Activated CD8-positive, alpha-beta memory T cell treated with anti-CD3 and anti-CD28 coated beads, Interleukin-2, amount 10 ng/mL, durations not matched to agents 7 days and 5 days (primary cell): ENCODE measurements at regions not wholly inside any gene's neighbourhood (a gene's known extent, or its start where the extent isn't known, plus 50 kb on each side); places are given as distances from the start of the nearest gene placed in this dataset.
"Not testable (repeated sequence)": the region's sequence is repeated elsewhere in the genome, so short reads cannot be mapped to it uniquely, and the experiment has no call there.

ENCODE experiments used
- ATAC-seq: fragments of 150-1000 bp; cut with Tn5 transposase; one replicate; pipeline ENCODE4 v1.10.0; 2021; ENCODE audit warnings: moderate library complexity
- CTCF ChIA-PET: fragments of 350-600 bp; sonication (Branson Sonifier 250); formaldehyde crosslinking; loops from one replicate; lab custom pipeline; 2021; ENCODE audit warnings: antibody characterized with exemption; lab: Charles Lee
- DNase-seq: peaks from one replicate; pipeline ENCODE4 v3.0.0-alpha.2; 2020
- H3K27ac Mint-ChIP-seq: one replicate; pipeline ENCODE4 v1.8.0; 2021; ENCODE audit warnings: mild to moderate bottlenecking, mixed read lengths
- H3K27me3 Mint-ChIP-seq: one replicate; pipeline ENCODE4 v1.8.0; 2021; ENCODE audit warnings: mixed read lengths
- H3K36me3 Mint-ChIP-seq: one replicate; pipeline ENCODE4 v1.8.0; 2021; ENCODE audit warnings: mild to moderate bottlenecking, mixed read lengths
- H3K4me1 Mint-ChIP-seq: one replicate; pipeline ENCODE4 v1.8.0; 2021; ENCODE audit warnings: mixed read lengths
- H3K4me3 Mint-ChIP-seq: one replicate; pipeline ENCODE4 v1.8.0; 2021; ENCODE audit warnings: mild to moderate bottlenecking, moderate library complexity, mixed read lengths
- H3K9me3 Mint-ChIP-seq: one replicate; pipeline ENCODE4 v1.8.0; 2022; ENCODE audit warnings: low read depth, mixed read lengths

GRCh38 chr16:6725634-6726331, 606.9 kb upstream of the RBFOX1 start:
- Mint-ChIP-seq H3K9me3 (peaks cover 3% of the 10 kb centered on the region), H3K4me1 (no peaks in the 10 kb centered on the region), H3K4me3 (no peak overlapping the region), H3K36me3 (no peaks in the 10 kb centered on the region), H3K27ac (no peak overlapping the region), H3K27me3 (no peaks in the 10 kb centered on the region)
- CTCF ChIA-PET = interaction anchor here (0.6 kb wide), 1 partner anchor 84 kb away, joined by 3 read pairs; no protein-coding TSS in a partner anchor
- DNase-seq = no peak
- ATAC-seq = no peak

GRCh38 chr16:6725206-6725605, 607.4 kb upstream of the RBFOX1 start:
- H3K4me3 Mint-ChIP-seq, CTCF ChIA-PET, ATAC-seq: not testable (repeated sequence)

DNA sequence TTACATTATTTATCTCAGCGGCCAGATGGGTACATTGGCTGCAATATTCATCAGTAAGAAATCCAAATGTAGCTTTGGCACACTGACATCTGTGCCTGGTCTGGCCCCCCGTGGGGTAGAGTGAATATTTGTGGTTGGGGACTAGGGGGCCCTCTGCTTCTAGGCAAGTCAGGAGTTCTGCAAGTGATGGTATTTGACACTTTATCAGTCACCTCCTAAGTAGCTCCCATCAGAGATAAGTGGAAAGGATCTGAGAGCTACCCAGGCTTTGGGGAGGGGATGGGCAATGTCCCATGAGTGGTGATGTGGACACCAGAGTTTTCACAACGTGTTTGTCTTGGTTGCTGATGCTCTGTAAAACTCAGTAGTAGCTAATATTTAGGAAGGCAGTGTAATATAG, 609.9 kb upstream of the RBFOX1 start:
- Mint-ChIP-seq H3K27me3 (no peaks in the 10 kb centered on the region), H3K27ac (no peak overlapping the region), H3K4me1 (no peaks in the 10 kb centered on the region), H3K9me3 (peaks cover 4% of the 10 kb centered on the region), H3K4me3 (no peak overlapping the region), H3K36me3 (no peaks in the 10 kb centered on the region)
- CTCF ChIA-PET = no interaction called here
- ATAC-seq (no peak), DNase-seq (no peak)

More at GRCh38 chr16:6725206-6725605, 607.4 kb upstream of the RBFOX1 start:
- H3K9me3 Mint-ChIP-seq, H3K4me1 Mint-ChIP-seq, H3K36me3 Mint-ChIP-seq, H3K27ac Mint-ChIP-seq, H3K27me3 Mint-ChIP-seq, DNase-seq: not testable (repeated sequence)

GRCh38 chr16:6714510-6714909, 618.1 kb upstream of the RBFOX1 start:
- peaks cover 21% of the 10 kb centered on the region for H3K9me3 Mint-ChIP-seq
- no peak overlapping the region for H3K4me3 Mint-ChIP-seq
- H3K4me1 Mint-ChIP-seq = no peaks in the 10 kb centered on the region
- H3K27ac Mint-ChIP-seq = no peak overlapping the region
- ATAC-seq (no peak), DNase-seq (no peak)
- CTCF ChIA-PET = no interaction called here
- no peaks in the 10 kb centered on the region for H3K36me3 Mint-ChIP-seq
- H3K27me3 Mint-ChIP-seq = no peaks in the 10 kb centered on the region

DNA sequence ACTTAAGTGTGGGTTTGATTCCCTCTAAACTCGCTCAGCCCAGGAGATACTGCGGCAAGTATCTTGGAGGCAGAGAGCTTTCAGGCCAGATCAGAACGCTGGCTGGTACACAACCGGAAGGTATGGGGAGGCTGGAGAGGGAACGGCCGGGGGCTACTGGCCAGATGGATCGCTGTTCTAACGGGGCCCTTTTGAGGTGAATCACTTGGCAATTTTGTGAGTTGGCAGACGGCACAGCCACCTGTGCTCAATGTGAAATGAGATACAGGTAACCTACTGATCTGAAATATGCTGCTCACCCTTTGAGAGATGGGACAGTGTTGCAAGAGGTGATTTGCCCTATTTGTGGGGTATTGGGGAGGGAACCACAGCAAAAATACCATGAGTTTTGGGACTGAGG, 622.9 kb upstream of the RBFOX1 start:
- DNase-seq = no peak
- no peak for ATAC-seq
- H3K36me3 Mint-ChIP-seq = no peaks in the 10 kb centered on the region
- no peak overlapping the region for H3K4me3 Mint-ChIP-seq
- H3K27ac Mint-ChIP-seq = no peak overlapping the region
- H3K9me3 Mint-ChIP-seq = peaks cover 22% of the 10 kb centered on the region
- CTCF ChIA-PET = no interaction called here
- H3K4me1 Mint-ChIP-seq = no peaks in the 10 kb centered on the region
- H3K27me3 Mint-ChIP-seq = no peaks in the 10 kb centered on the region

- H3K36me3 Mint-ChIP-seq = no peaks in the 10 kb centered on the region
- no peak overlapping the region for H3K4me3 Mint-ChIP-seq
- CTCF ChIA-PET = no interaction called here
- H3K27ac Mint-ChIP-seq = no peak overlapping the region
- no peak for ATAC-seq
- H3K4me1 Mint-ChIP-seq = no peaks in the 10 kb centered on the region
- DNase-seq = no peak
- H3K9me3 Mint-ChIP-seq = peaks cover 25% of the 10 kb centered on the region
- H3K27me3 Mint-ChIP-seq = no peaks in the 10 kb centered on the region
Measured at GRCh38 chr16:6708576-6709215, 623.9 kb upstream of the RBFOX1 start.

DNA sequence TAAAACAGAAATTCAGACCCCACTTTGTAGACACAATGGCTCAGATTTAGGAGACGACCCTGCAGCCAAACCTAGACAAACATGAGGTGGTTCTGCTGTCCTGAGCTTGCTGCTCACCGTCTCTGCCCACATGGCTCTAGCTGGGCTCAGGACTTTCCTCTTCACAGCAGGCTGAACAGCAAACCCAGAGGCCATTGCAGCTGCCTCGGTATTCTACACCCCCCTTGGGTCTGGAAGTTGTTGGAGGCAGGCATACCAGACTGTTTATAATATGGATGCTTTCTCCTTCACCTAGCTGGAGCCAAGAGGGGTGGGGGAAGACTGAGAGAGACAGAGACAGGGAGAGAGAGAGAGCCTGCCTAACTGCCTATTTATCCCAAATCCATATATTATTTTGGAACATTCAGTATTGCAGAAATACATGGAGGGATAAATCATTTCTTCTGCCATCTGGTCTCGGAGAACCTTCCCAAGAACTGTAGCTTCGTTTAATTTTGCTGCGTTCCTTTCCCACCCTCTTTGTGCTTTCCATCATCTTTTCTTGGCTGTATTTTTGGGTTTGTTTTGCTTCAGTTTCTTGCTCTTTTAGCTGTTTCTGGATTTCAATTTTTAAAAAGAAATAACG, 628.2 kb upstream of the RBFOX1 start:
- no peak overlapping the region for H3K27ac Mint-ChIP-seq
- DNase-seq (no peak), ATAC-seq (no peak)
- H3K4me3 Mint-ChIP-seq = no peak overlapping the region
- no peaks in the 10 kb centered on the region for H3K27me3 Mint-ChIP-seq
- no peaks in the 10 kb centered on the region for H3K36me3 Mint-ChIP-seq
- H3K4me1 Mint-ChIP-seq = no peaks in the 10 kb centered on the region
- CTCF ChIA-PET = no interaction called here
- H3K9me3 Mint-ChIP-seq = peaks cover 12% of the 10 kb centered on the region

- no peak for ATAC-seq
- Mint-ChIP-seq H3K4me3 (no peak overlapping the region), H3K36me3 (no peaks in the 10 kb centered on the region), H3K9me3 (peaks cover 20% of the 10 kb centered on the region), H3K4me1 (no peaks in the 10 kb centered on the region), H3K27me3 (no peaks in the 10 kb centered on the region), H3K27ac (no peak overlapping the region)
- CTCF ChIA-PET = no interaction called here
- no peak for DNase-seq
Measured at GRCh38 chr16:6701096-6701495, 631.5 kb upstream of the RBFOX1 start.

DNA sequence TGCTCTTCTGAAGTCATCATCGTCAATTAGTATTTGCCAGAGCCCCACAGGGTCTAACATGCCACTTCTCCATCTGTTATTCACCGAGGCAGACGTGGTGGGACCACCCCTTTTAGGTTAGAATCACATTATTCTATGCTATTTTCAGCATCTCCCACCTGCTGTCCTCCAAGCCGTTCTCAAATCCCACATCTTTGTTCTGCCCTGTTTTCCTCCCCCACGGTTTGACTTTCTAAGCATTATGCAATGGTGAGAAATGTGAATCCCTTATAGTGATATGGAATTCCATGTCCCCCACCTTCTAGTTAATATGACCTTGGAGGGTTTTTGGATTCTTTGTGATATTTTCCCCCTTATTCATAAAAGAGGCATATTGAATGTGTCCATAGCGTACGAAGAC, 634.1 kb upstream of the RBFOX1 start:
- Mint-ChIP-seq H3K9me3 (peaks cover 17% of the 10 kb centered on the region), H3K4me1 (no peaks in the 10 kb centered on the region), H3K27ac (no peak overlapping the region), H3K27me3 (no peaks in the 10 kb centered on the region), H3K36me3 (no peaks in the 10 kb centered on the region), H3K4me3 (no peak overlapping the region)
- CTCF ChIA-PET = no interaction called here
- no peak for ATAC-seq
- no peak for DNase-seq

- Mint-ChIP-seq H3K27me3 (no peaks in the 10 kb centered on the region), H3K9me3 (peaks cover 9% of the 10 kb centered on the region), H3K4me1 (no peaks in the 10 kb centered on the region), H3K4me3 (no peak overlapping the region), H3K27ac (no peak overlapping the region), H3K36me3 (no peaks in the 10 kb centered on the region)
- CTCF ChIA-PET = no interaction called here
- no peak for ATAC-seq
- DNase-seq = no peak
Measured at GRCh38 chr16:6695666-6696065, 637.0 kb upstream of the RBFOX1 start.

DNA sequence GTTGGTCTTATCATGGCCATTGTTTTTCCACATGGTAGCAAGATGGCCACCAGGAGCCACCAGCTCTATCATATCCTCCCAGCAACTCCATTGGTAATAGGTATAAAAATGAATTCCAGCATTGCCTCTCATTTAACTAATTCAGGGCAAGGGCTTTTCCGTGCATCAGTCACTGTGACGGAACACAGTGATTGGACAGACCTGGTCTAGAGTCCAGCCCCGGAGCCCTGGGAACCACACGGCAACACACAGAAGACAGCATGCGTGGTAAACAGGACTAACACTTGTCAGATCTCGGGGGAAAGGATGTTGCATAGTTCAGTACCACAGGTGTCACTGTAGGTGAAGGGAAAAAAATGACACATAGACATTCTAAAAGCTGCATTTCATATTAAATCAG, 638.0 kb upstream of the RBFOX1 start:
- ATAC-seq = no peak

GRCh38 chr16:6693418-6693817, 639.2 kb upstream of the RBFOX1 start:
- H3K4me1 Mint-ChIP-seq, H3K36me3 Mint-ChIP-seq, H3K9me3 Mint-ChIP-seq, CTCF ChIA-PET, ATAC-seq, DNase-seq, H3K27me3 Mint-ChIP-seq, H3K27ac Mint-ChIP-seq, H3K4me3 Mint-ChIP-seq: not testable (repeated sequence)

More for the DNA sequence above, 638.0 kb upstream of the RBFOX1 start:
- CTCF ChIA-PET = no interaction called here
- no peak overlapping the region for H3K4me3 Mint-ChIP-seq
- peaks cover 9% of the 10 kb centered on the region for H3K9me3 Mint-ChIP-seq
- no peaks in the 10 kb centered on the region for H3K27me3 Mint-ChIP-seq
- H3K4me1 Mint-ChIP-seq = no peaks in the 10 kb centered on the region
- no peak overlapping the region for H3K27ac Mint-ChIP-seq
- no peaks in the 10 kb centered on the region for H3K36me3 Mint-ChIP-seq
- DNase-seq = no peak

DNA sequence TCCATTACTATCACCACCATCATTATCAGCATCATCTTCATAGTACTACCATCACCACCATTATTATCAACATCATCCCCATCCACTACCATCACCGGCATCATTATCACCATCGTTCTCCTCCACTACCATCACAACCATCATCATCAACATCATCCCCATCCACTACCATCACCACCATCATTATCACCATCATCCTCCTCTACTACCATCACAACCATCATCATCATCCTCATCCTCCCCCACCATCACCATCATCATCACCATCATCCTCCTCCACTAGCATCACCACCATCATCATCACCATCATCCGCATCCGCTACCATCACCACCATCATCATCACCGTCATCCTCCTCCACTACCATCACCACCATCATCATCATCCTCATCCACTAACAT, 639.8 kb upstream of the RBFOX1 start:
- no peak for ATAC-seq
- H3K27me3 Mint-ChIP-seq = no peaks in the 10 kb centered on the region
- CTCF ChIA-PET = no interaction called here

DNA sequence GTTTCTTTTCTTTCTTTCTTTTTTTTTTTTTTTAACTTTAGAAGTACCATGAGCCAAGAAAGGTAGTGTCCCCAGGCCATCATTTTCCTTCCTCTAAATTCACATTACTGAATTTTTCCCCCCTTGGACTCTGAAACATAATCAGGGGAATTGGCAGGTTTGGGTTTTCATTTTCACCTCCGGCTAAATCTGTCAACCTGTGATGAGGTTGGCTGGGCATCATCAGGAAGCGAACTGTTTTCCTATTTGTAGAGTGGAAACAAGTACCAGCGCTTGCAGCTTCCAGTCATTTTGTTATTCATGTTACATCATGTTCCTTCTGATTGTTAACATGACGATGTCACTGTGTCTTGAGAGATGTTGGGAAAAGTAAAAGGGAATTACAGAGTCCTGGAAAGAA, 641.9 kb upstream of the RBFOX1 start:
- CTCF ChIA-PET = no interaction called here
- H3K9me3 Mint-ChIP-seq = peaks cover 4% of the 10 kb centered on the region

More for the DNA sequence above, 639.8 kb upstream of the RBFOX1 start:
- no peak for DNase-seq
- H3K36me3 Mint-ChIP-seq = no peaks in the 10 kb centered on the region
- no peaks in the 10 kb centered on the region for H3K9me3 Mint-ChIP-seq
- no peaks in the 10 kb centered on the region for H3K4me1 Mint-ChIP-seq
- H3K27ac Mint-ChIP-seq = no peak overlapping the region
- no peak overlapping the region for H3K4me3 Mint-ChIP-seq

More for the DNA sequence above, 641.9 kb upstream of the RBFOX1 start:
- ATAC-seq = no peak
- no peak overlapping the region for H3K27ac Mint-ChIP-seq
- H3K4me3 Mint-ChIP-seq = no peak overlapping the region
- H3K27me3 Mint-ChIP-seq = no peaks in the 10 kb centered on the region
- DNase-seq = no peak
- no peaks in the 10 kb centered on the region for H3K4me1 Mint-ChIP-seq
- H3K36me3 Mint-ChIP-seq = no peaks in the 10 kb centered on the region
